ENCODE measurements at regions not wholly inside any gene's neighbourhood (a gene's known extent, or its start where the extent isn't known, plus 50 kb on each side); places are given as distances from the start of the nearest gene placed in this dataset.

DNA sequence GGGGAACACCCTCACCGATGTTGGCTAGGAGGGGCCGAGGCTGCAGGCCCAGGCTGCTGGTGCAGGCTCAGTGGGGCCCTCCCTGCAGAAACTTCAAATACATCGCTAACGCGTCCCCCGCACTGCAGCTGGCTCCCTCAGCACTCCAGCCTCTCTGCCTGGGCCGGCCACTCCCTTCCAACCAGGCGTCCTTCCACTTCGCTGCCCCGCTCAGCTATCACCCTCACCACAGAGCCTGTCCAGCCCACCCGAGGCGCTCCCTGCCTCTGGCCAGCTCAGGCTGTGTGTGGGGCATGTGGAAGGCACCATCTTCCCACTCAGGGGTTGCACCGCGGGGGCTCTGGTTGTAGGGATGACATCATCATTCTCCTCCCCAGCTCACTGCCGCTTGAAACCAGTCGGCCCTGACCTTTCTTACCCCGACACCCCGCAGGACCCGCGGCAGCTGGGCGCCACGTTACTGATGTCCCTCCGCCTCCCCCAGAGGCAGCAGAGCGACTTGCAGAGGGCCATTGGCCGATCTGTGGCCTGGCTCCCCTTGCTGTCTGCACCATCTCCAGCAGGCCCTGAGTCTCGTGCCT is 199.9 kb upstream of the RTL1 start:
- DNase-seq (ENCODE audit: low read depth, low spot score): no peak

DNA sequence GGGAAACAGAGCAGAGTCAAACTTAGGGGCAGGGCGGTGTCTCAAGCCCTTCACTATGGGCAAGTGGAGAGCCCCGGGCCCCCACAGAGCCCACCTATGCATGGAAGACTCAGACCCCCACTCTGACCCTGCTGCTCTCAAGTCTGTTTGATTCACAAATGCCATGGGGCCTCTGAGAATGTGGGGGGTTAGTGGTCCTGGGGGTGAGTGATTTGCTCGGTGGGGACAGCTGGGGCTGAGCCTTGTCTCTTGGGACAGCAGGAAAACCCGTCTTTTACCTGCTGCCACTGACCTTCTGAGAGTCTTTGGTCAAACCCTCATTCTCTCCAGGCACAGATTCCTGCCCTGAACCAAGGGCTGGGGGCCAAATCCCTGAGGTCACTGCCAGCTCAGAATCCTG is 201.0 kb upstream of the RTL1 start:
- DNase-seq (ENCODE audit: low read depth, low spot score): no peak

GRCh38 chr14:101105045-101105444 is 201.5 kb upstream of the RTL1 start:
- DNase-seq (ENCODE audit: low read depth, low spot score): no peak

- no peak for DNase-seq (ENCODE audit: low read depth, low spot score)
Observed at GRCh38 chr14:101108579-101109346, 205.2 kb upstream of the RTL1 start.

GRCh38 chr14:101109347-101109638 is 205.8 kb upstream of the RTL1 start:
- DNase-seq (ENCODE audit: low read depth, low spot score): no peak

DNA sequence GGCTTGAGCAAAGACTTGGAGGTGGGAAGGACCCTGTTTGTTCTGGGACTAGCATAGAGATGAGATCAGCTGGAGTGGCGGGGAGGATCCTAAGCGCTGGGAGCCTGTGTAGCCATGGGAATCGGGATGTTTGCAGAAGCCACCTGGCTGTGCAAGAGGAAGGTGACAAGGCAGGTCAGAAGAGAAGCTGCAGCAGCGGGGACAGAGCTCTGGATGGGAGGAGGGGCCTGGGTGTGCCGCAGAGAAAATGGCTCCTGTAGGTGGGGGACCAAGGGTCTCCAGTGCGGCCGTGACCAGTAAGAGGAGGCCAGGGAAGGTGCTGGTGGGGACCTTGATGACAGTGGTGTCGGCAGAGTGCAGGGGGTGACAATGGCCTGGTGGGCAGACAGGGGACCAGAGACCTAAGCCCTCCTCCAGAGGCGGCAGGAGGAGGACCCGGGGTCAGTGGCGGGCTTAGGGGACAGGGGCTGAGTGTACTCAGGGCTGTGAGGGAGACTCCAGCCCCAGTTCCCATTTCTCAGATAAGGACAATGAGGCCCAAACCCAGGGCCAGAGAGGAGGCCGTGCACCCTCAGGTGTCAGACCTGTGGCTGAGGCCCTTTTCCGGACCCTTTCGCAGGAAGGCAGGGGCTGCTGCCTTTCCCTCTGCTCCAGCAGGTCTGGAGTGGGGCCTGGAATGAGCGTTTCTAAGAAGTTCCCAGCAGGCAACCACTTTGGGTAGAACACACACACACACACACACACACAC is 206.6 kb upstream of the RTL1 start:
- no peak for DNase-seq (ENCODE audit: low read depth, low spot score)

GRCh38 chr14:101110729-101111619 is 207.5 kb upstream of the RTL1 start:
- no peak for DNase-seq (ENCODE audit: low read depth, low spot score)

- no peak for DNase-seq (ENCODE audit: low read depth, low spot score)
Observed at GRCh38 chr14:101111620-101112290, 208.2 kb upstream of the RTL1 start.

- DNase-seq (ENCODE audit: low read depth, low spot score): no peak
Observed at GRCh38 chr14:101112351-101113107, 209.0 kb upstream of the RTL1 start.

DNA sequence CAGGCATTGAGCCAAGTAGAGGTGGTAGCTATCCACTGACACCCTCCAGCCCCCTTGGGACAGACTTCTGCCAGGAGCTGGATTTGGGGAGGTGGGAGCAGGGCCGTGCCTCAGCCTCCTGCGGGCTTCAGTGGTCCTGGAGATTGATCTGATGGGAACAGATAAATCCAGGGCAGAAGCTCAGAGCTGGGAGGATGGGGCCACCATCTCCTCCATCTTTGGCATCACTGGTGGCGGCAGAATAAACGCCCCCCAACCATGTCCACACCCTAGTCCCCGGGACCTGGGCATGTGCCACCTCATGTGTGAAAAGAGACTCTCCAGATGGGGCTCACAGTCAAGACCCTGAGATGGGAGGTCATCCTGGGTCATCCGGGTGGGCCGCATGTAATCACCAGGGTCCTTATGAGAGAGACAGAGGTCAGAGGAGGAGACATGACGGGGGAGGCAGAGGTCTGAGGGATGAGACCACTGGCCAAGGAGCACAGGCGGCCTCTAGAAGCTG is 209.6 kb upstream of the RTL1 start:
- no peak for DNase-seq (ENCODE audit: low read depth, low spot score)

- no peak for DNase-seq (ENCODE audit: low read depth, low spot score)
Observed at GRCh38 chr14:101113835-101114725, 210.6 kb upstream of the RTL1 start.

GRCh38 chr14:101114726-101115515 is 211.4 kb upstream of the RTL1 start:
- no peak for DNase-seq (ENCODE audit: low read depth, low spot score)

DNA sequence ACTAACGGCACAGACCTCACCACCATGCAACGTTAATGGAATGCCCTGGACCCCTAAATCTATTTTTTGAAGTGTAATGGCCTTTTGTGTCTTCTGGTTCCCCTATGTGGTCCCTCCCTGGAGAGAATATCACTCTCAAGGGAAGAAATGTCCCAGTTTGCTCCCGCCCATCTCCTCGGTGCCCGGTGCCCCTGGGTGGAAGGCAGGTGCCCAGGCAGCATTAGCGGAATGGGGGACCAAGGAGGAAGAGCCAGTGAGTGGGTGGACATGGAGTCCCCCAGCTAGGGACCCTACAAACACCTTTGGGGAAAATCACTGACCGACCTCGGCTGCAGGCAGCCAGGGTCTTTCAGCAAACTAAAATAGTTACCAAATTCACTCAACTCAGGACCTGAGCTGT is 212.1 kb upstream of the RTL1 start:
- DNase-seq (ENCODE audit: low read depth, low spot score): no peak

GRCh38 chr14:101116065-101116464 is 212.5 kb upstream of the RTL1 start:
- DNase-seq (ENCODE audit: low read depth, low spot score): no peak

DNA sequence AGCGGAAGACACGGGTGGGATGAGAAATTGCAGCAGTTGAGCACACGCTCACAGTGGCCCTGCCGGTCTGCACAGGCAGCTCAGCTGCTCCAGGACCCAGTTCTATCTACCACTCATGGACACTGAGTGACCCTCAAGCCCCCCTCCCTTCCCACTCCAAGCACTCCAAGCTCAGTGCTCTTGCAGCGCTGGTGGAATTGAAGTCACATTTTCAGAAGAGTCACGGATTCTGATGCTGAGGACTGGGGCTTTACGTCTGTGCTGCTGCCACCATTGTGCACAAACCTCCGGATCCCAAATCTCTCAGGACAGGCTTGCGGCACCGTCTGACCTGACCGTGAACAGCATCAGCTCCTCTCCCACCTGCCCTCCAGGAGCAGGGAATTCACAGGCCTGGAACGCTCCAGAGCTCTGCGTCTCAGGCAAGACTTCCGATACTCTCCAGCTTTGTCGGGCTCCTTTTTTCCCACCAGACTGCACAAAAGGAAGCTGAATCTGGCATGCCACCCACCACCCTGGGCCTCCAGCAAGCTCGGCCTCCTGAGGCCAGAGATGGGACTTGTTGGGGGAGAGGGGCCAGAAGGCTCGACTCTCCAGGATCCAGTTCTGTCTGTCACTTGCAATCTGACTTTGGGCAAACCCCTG is 213.1 kb upstream of the RTL1 start:
- DNase-seq (ENCODE audit: low read depth, low spot score): no peak

- no peak for DNase-seq (ENCODE audit: low read depth, low spot score)
Observed at GRCh38 chr14:101117543-101117942, 214.0 kb upstream of the RTL1 start.

- no peak for DNase-seq (ENCODE audit: low read depth, low spot score)
Observed at GRCh38 chr14:101118233-101118632, 214.7 kb upstream of the RTL1 start.

Data from activated CD4-positive, CD25-positive, alpha-beta regulatory T cell treated with anti-CD3 and anti-CD28 coated beads, Interleukin-2, amount 50 U/mL, for 16 hours (primary cell).